ENCODE measurements at regions not wholly inside any gene's neighbourhood (a gene's known extent, or its start where the extent isn't known, plus 50 kb on each side); places are given as distances from the start of the nearest gene placed in this dataset.
"Not testable (repeated sequence)": the region's sequence is repeated elsewhere in the genome, so short reads cannot be mapped to it uniquely, and the experiment has no call there.

- H3K4me3 ChIP-seq (ENCODE audit: low read depth, low read length): no peak overlapping the region
- no peak for TF ChIP-seq CTCF (IDR thresholded peaks at IDR 0.05; ENCODE audit: low read depth, low read length)
- in situ Hi-C loops (cut with HindIII; ENCODE audit: low sequenced_read_pairs): no loop called here
- DNase-seq (ENCODE audit: low read depth, low spot score): no peak
These were observed 611.9 kb upstream of the TBX3 start for GRCh38 chr12:115295886-115296285.

- peak; percentile 40 for DNase-seq (ENCODE audit: low read depth, low spot score)
- TF ChIP-seq CTCF (IDR thresholded peaks at IDR 0.05; ENCODE audit: low read depth, low read length): no peak
- in situ Hi-C loops (cut with HindIII; ENCODE audit: low sequenced_read_pairs): no loop called here
- H3K4me3 ChIP-seq (ENCODE audit: low read depth, low read length): no peak overlapping the region
These were observed 610.6 kb upstream of the TBX3 start for GRCh38 chr12:115294453-115295133.

GRCh38 chr12:115285429-115285828 is 601.5 kb upstream of the TBX3 start:
- DNase-seq (ENCODE audit: low read depth, low spot score); in situ Hi-C loops (cut with HindIII; ENCODE audit: low sequenced_read_pairs); H3K4me3 ChIP-seq (ENCODE audit: low read depth, low read length): not testable (repeated sequence)

- in situ Hi-C loops (cut with HindIII; ENCODE audit: low sequenced_read_pairs): no loop called here
- no peak overlapping the region for H3K4me3 ChIP-seq (ENCODE audit: low read depth, low read length)
- no peak for DNase-seq (ENCODE audit: low read depth, low spot score)
- TF ChIP-seq CTCF (IDR thresholded peaks at IDR 0.05; ENCODE audit: low read depth, low read length): no peak
These were observed 589.5 kb upstream of the TBX3 start for GRCh38 chr12:115273456-115273855.

GRCh38 chr12:115268451-115268850 is 584.5 kb upstream of the TBX3 start:
- in situ Hi-C loops (cut with HindIII; ENCODE audit: low sequenced_read_pairs): no loop called here
- no peak for TF ChIP-seq CTCF (IDR thresholded peaks at IDR 0.05; ENCODE audit: low read depth, low read length)
- no peak for DNase-seq (ENCODE audit: low read depth, low spot score)
- H3K4me3 ChIP-seq (ENCODE audit: low read depth, low read length): no peak overlapping the region

GRCh38 chr12:115267891-115268290 is 583.9 kb upstream of the TBX3 start:
- in situ Hi-C loops (cut with HindIII; ENCODE audit: low sequenced_read_pairs): no loop called here
- no peak for DNase-seq (ENCODE audit: low read depth, low spot score)
- no peak for TF ChIP-seq CTCF (IDR thresholded peaks at IDR 0.05; ENCODE audit: low read depth, low read length)
- no peak overlapping the region for H3K4me3 ChIP-seq (ENCODE audit: low read depth, low read length)

GRCh38 chr12:115267464-115267863 is 583.5 kb upstream of the TBX3 start:
- no peak for TF ChIP-seq CTCF (IDR thresholded peaks at IDR 0.05; ENCODE audit: low read depth, low read length)

More at GRCh38 chr12:115267464-115267863, 583.5 kb upstream of the TBX3 start:
- H3K4me3 ChIP-seq (ENCODE audit: low read depth, low read length): no peak overlapping the region
- in situ Hi-C loops (cut with HindIII; ENCODE audit: low sequenced_read_pairs): no loop called here
- DNase-seq (ENCODE audit: low read depth, low spot score): no peak

All from astrocyte of the spinal cord (primary cell).